Suprapubic skin (tissue), 3 donors: ENCODE measurements at regions not wholly inside any gene's neighbourhood (a gene's known extent, or its start where the extent isn't known, plus 50 kb on each side); places are given as distances from the start of the nearest gene placed in this dataset.
"Not testable (repeated sequence)": the region's sequence is repeated elsewhere in the genome, so short reads cannot be mapped to it uniquely, and the experiment has no call there.

Experiments used
- POLR2AphosphoS5 ChIP-seq, 3 donors: sonication (generic); formaldehyde crosslinking; IDR thresholded peaks; one replicate each; pipeline ENCODE4 v1.6.1; 2017; ENCODE audit warnings: antibody characterized with exemption in 3 of 3
- TF ChIP-seq, protein P1 (sequence below), 2 donors: fragments of 200-600 bp in 1 of 2; fragments of 450-650 bp in 1 of 2; sonication (generic) in 1 of 2; IDR thresholded peaks; one replicate each; pipeline ENCODE4 v1.5.1; 2016 to 2019; ENCODE audit warnings: antibody characterized with exemption in 2 of 2, mild to moderate bottlenecking in 1 of 2, moderate library complexity in 1 of 2

DNA sequence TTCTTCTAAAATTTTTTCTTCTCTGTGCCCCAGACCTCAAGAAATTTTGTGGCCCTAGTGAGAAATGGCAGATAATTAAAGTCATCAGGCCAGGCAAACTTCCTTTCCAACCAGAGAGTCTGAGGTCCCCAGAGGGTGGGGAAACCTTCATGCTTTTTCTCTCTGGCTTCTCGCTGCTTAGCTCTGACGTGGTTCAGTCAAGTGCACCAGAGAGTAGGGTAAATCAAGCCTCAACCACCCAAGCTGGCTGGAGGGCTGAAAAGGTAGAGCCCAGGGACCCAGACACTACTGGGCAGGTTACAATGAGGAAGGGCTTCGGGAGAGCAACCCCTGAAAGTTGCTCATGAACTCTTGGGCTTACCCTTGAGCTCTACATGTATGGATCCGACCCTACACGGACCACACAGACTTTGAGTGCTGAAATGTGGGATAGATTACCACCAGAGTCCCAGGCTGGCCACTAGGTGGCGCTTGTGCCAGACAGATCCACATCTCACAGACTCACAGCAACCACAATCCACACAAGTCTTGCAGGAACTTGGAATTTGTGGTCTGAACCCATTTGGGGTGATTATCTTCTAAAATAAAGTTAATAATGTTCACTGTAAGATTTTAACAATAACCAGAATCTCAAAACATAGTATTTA lies 323.5 kb downstream of the KLF13 start:
- TF ChIP-seq, protein P1, sequence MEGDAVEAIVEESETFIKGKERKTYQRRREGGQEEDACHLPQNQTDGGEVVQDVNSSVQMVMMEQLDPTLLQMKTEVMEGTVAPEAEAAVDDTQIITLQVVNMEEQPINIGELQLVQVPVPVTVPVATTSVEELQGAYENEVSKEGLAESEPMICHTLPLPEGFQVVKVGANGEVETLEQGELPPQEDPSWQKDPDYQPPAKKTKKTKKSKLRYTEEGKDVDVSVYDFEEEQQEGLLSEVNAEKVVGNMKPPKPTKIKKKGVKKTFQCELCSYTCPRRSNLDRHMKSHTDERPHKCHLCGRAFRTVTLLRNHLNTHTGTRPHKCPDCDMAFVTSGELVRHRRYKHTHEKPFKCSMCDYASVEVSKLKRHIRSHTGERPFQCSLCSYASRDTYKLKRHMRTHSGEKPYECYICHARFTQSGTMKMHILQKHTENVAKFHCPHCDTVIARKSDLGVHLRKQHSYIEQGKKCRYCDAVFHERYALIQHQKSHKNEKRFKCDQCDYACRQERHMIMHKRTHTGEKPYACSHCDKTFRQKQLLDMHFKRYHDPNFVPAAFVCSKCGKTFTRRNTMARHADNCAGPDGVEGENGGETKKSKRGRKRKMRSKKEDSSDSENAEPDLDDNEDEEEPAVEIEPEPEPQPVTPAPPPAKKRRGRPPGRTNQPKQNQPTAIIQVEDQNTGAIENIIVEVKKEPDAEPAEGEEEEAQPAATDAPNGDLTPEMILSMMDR (IDR thresholded peaks at IDR 0.05) = peak in 1 of 2 donors; percentile 26
- not testable (repeated sequence) for TF ChIP-seq POLR2AphosphoS5 (IDR thresholded peaks at IDR 0.05)
